ACC112 (cell line): ENCODE measurements at regions not wholly inside any gene's neighbourhood (a gene's known extent, or its start where the extent isn't known, plus 50 kb on each side); places are given as distances from the start of the nearest gene placed in this dataset.
A peak's percentile ranks its signal among the peaks of the same experiment; 100 is the strongest.

Experiments
- H2AFZ ChIP-seq: fragments of 200-600 bp; sonication (generic); one replicate; pipeline ENCODE4 v1.6.0; 2017; ENCODE audit warnings: antibody characterized with exemption, low read length; ENCODE audit not compliant: unreplicated experiment
- H3K27ac ChIP-seq: fragments of 200-600 bp; sonication (generic); 2 replicates; pipeline ENCODE4 v1.5.1; 2014; ENCODE audit warnings: low read depth, mild to moderate bottlenecking, antibody characterized with exemption, low read length, moderate library complexity
- H3K27me3 ChIP-seq: fragments of 200-600 bp; sonication (generic); 2 replicates; pipeline ENCODE4 v1.6.1; 2014; ENCODE audit warnings: mild to moderate bottlenecking, antibody characterized with exemption, low read length, moderate library complexity, mixed read lengths; ENCODE audit not compliant: insufficient read depth
- H3K36me3 ChIP-seq: fragments of 200-600 bp; sonication (generic); 2 replicates; pipeline ENCODE4 v1.6.1; 2016; ENCODE audit warnings: mild to moderate bottlenecking, antibody characterized with exemption, low read length, moderate library complexity, mixed read lengths; ENCODE audit not compliant: insufficient read depth
- H3K4me1 ChIP-seq: fragments of 200-600 bp; sonication (generic); one replicate; pipeline ENCODE4 v1.6.1; 2016; ENCODE audit warnings: low read length, mixed read lengths; ENCODE audit not compliant: insufficient read depth, unreplicated experiment, control insufficient read depth
- H3K4me3 ChIP-seq: fragments of 200-600 bp; sonication (generic); 2 replicates; pipeline ENCODE4 v1.5.1; 2014; ENCODE audit warnings: mild to moderate bottlenecking, low read depth, low read length
- H3K79me2 ChIP-seq: fragments of 200-600 bp; sonication (generic); one replicate; pipeline ENCODE4 v1.6.0; 2016; ENCODE audit warnings: low read length; ENCODE audit not compliant: control insufficient read depth, unreplicated experiment, insufficient read depth

DNA sequence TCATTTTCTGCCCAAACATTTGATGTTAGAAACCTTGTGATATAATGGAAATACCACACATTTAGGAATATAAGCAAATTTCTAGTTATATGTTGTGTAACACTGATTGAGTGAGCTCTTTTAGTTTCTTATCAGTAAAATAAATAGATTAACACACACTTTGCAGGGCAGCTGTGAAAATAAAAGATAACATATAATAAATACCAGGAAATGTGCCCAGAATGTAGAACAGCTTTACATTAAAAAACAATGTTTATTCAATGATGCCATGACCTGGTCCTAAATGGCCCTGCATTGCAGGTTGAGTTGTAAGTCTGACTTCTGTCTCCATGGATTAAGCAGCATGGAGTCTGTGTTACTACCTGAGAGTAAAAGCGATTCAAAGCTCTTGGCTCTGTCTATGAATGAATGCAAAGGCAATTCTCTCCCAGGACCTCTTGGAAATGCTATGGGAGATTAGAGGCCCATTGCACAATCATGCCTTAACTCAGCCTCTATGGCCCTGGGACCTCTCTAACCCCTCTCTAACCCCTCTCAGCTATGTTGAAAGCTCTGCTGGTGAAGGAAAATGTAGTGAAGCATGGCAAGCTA lies 296.0 kb upstream of the ACTBL2 start:
- H2AFZ ChIP-seq, result no peak overlapping the region
- no peaks in the 10 kb centered on the region for H3K79me2 ChIP-seq
- H3K27ac ChIP-seq, result no peak overlapping the region
- no peaks in the 10 kb centered on the region for H3K27me3 ChIP-seq
- no peaks in the 10 kb centered on the region for H3K36me3 ChIP-seq
- peaks cover 19% of the 10 kb centered on the region for H3K4me1 ChIP-seq
- H3K4me3 ChIP-seq, result no peak overlapping the region

DNA sequence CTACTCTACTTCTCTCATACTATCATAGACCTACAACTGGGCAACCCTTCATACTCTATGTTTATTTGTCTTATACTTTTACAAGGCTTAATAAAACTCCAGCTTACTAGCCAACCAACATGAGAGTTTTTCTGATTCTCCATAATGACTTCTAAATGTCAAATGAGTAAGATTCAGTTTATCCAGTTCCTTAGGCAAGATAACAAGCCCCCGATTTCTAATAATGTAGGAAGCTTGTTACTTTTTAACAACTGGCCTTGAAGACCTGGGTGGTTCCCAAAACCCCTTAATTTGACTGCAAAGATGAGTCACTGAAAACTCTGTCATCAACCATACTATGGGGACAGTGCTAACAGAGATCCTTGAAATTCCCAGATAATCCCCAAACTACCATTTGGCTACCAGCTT lies 294.6 kb upstream of the ACTBL2 start:
- H3K4me1 ChIP-seq, result peaks cover 14% of the 10 kb centered on the region
- no peak overlapping the region for H3K4me3 ChIP-seq
- H3K27ac ChIP-seq, result no peak overlapping the region
- no peaks in the 10 kb centered on the region for H3K27me3 ChIP-seq
- H3K36me3 ChIP-seq, result no peaks in the 10 kb centered on the region
- H3K79me2 ChIP-seq, result no peaks in the 10 kb centered on the region
- peak overlapping the region; percentile 14 for H2AFZ ChIP-seq

DNA sequence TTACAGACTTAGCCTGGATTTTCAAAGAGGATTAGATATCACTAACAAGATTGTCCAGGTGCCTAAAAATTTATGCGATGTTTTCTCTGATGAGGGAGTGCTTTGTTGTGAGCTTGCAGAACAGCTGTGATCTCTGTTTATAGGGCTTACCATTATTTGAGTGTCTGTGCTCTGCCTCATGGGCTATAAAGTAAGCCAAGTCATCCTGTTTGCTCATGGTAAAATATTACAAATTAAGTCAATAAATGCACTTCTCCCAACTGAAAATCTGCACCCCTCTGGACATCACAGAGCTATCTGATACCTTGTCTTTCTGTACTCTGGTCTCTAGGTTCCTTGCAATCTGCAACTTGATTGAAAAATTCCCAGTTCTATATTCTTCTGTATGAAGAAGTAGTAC lies 293.4 kb upstream of the ACTBL2 start:
- Histone ChIP-seq H3K27me3 (no peaks in the 10 kb centered on the region), H3K27ac (no peak overlapping the region), H3K36me3 (no peaks in the 10 kb centered on the region), H3K4me3 (no peak overlapping the region), H3K4me1 (peaks cover 14% of the 10 kb centered on the region), H3K79me2 (no peaks in the 10 kb centered on the region), H2AFZ (no peak overlapping the region)

DNA sequence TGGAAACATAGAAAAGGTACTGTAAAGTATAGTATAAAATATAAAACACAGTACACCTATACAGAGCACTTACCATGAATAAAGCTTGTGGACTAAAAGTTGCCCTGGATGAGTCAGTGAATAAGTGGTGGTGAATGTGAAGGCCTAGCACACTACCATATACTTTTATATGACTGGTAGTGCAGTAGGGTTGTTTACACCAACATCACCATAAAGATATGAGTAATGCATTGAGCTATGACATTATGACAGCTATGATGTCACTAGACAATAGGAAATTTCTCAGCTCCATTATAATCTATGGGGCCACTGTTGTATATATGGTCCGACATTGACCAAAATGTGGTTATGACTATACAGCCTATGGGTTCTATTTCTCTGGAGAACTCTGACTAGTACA lies 291.8 kb upstream of the ACTBL2 start:
- Histone ChIP-seq H3K36me3 (no peaks in the 10 kb centered on the region), H3K4me3 (no peak overlapping the region)

DNA sequence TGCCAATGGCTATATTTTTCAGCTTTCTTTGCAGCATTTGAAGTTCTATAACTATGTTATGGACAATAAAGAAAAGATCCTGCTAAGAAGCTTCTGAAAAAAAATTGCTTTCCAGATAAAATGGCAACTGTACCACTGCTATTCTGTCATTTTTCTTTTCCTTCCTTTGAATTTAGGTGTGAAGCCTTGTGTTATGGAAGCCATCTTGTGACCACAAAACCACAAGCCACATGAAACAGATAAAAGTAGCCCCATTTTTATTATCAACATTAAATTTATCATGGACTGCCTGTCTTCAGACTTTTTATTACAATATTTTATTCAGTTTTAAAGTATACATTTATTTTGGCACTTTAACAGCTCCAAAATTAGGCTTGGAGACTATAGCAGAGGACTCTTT lies 289.9 kb upstream of the ACTBL2 start:
- Histone ChIP-seq H3K27me3 (no peaks in the 10 kb centered on the region), H3K4me1 (peaks cover 4% of the 10 kb centered on the region), H3K4me3 (no peak overlapping the region), H3K27ac (no peak overlapping the region), H3K79me2 (no peaks in the 10 kb centered on the region), H3K36me3 (no peaks in the 10 kb centered on the region), H2AFZ (no peak overlapping the region)

More for the DNA sequence above, 291.8 kb upstream of the ACTBL2 start:
- H2AFZ ChIP-seq, result no peak overlapping the region
- H3K27me3 ChIP-seq, result no peaks in the 10 kb centered on the region
- peaks cover 14% of the 10 kb centered on the region for H3K4me1 ChIP-seq
- no peak overlapping the region for H3K27ac ChIP-seq
- no peaks in the 10 kb centered on the region for H3K79me2 ChIP-seq

DNA sequence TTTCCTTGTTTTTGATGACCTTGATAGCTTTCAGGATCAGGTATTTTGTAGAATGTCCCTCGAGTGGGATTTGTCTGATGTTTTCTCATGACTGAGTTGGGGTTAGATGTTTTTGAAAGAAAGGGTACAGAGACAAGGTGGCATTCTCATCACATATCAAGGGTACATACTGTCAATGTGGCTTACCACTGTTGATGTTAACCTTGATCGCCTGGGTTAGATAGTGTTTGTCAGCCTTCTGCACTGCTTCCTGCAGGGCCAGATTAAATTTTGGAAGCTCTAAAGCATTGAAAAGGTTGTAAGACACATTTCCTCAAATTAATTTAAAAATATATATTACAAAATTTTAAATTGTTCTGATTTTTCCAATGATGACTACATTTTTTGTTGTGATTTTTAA lies 287.4 kb upstream of the ACTBL2 start:
- Histone ChIP-seq H3K27me3 (no peaks in the 10 kb centered on the region), H2AFZ (no peak overlapping the region), H3K4me3 (no peak overlapping the region), H3K79me2 (no peaks in the 10 kb centered on the region), H3K4me1 (no peaks in the 10 kb centered on the region), H3K36me3 (no peaks in the 10 kb centered on the region), H3K27ac (no peak overlapping the region)

DNA sequence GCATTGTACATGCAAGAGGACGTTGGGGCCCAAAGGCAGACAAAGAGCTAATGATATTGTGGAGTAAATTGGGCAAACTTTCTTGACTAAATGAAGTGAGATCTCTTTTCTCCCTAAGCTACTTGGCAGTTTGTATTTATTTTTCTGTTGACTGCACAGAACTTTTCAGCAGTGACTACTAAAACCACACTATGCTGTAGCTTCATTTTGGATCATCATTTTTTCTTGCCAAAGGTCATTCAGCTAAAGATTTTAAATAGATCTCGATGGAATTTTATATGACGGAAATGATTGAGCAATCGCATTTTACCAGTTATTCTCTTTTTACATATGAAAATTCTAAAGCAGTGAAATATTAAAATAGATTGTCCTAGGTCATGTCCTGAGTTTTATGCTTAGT lies 286.1 kb upstream of the ACTBL2 start:
- H2AFZ ChIP-seq, result no peak overlapping the region

DNA sequence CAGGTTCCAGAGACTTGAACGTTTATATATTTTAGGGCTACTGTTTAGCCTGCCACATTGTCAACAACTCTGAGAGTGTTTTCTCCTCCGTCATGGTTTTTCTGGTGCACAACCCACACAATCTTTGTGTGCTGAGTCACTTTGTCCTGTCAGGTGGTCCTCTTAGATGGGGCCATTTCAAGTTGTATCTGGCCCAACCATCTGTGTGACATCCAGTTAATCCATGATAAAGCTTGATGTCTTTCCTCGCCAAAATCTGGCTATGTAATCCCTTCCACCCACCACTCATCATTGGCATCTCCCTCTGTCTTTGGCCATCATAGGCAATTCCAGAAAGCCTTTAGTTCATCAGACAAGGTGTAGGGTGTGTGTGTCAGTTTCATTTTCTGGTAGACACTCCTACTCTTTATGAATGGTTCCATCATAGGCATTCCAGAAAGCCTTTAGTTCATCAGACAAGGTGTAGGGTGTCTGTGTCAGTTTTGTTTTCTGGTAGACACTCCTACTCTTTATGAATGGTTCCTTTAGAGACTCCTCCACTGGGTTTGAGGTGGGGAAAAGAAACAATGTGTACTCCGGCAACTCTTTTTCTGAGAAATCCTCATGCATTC lies 282.0 kb upstream of the ACTBL2 start:
- no peaks in the 10 kb centered on the region for H3K27me3 ChIP-seq
- H3K4me1 ChIP-seq, result no peaks in the 10 kb centered on the region
- no peak overlapping the region for H3K4me3 ChIP-seq
- no peaks in the 10 kb centered on the region for H3K36me3 ChIP-seq
- no peak overlapping the region for H3K27ac ChIP-seq
- no peaks in the 10 kb centered on the region for H3K79me2 ChIP-seq
- no peak overlapping the region for H2AFZ ChIP-seq

More for the DNA sequence above, 286.1 kb upstream of the ACTBL2 start:
- no peaks in the 10 kb centered on the region for H3K4me1 ChIP-seq
- H3K79me2 ChIP-seq, result no peaks in the 10 kb centered on the region
- no peak overlapping the region for H3K27ac ChIP-seq
- H3K27me3 ChIP-seq, result no peaks in the 10 kb centered on the region
- H3K4me3 ChIP-seq, result no peak overlapping the region
- H3K36me3 ChIP-seq, result no peaks in the 10 kb centered on the region

DNA sequence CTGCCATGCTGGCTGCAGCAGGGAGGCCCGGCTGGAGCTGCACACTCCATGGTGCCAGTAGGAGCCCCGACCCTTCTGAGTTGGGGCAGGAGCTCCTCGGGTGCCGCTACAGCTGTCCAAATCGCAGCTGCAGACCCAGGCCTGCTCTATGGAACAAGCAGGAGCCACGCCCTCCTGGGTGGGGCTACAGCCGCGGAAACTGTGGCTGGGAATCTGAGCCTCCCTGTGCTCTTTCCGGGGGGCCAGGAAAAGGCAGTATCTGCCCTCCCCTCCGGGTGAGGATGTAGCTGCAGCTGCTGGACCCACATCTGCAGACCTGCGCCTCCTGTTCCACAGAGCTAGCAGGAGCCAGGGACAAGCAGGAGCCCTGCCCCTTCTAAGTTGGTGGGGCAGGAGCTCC lies 278.9 kb upstream of the ACTBL2 start:
- H3K4me3 ChIP-seq, result no peak overlapping the region
- H3K27ac ChIP-seq, result no peak overlapping the region
- H3K79me2 ChIP-seq, result no peaks in the 10 kb centered on the region
- no peaks in the 10 kb centered on the region for H3K4me1 ChIP-seq
- H2AFZ ChIP-seq, result no peak overlapping the region
- H3K27me3 ChIP-seq, result no peaks in the 10 kb centered on the region
- no peaks in the 10 kb centered on the region for H3K36me3 ChIP-seq

DNA sequence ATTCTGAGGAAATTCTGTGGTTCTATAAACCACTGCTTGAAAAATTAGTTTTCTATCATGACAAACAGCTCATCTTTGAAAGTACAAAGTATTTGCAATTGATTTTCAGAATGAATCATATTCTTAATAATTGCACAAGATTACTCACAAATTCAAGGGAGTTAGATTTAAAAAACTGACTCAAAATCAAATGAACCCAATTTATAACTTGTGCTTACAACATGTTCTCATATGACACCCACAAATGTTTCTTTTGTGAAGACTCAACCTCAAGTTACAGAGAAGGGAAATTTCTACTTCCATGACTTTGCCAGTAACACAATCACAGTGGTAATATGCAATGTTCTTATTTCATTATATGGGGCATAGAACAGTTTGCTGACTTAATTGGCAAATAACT lies 272.0 kb upstream of the ACTBL2 start:
- no peak overlapping the region for H3K4me3 ChIP-seq
- no peaks in the 10 kb centered on the region for H3K79me2 ChIP-seq
- peaks cover 4% of the 10 kb centered on the region for H3K4me1 ChIP-seq
- H2AFZ ChIP-seq, result no peak overlapping the region
- H3K36me3 ChIP-seq, result no peaks in the 10 kb centered on the region
- no peaks in the 10 kb centered on the region for H3K27me3 ChIP-seq
- H3K27ac ChIP-seq, result 0 out of 2 replicates have a peak overlapping the region, but pooled peaks have one; percentile 2

DNA sequence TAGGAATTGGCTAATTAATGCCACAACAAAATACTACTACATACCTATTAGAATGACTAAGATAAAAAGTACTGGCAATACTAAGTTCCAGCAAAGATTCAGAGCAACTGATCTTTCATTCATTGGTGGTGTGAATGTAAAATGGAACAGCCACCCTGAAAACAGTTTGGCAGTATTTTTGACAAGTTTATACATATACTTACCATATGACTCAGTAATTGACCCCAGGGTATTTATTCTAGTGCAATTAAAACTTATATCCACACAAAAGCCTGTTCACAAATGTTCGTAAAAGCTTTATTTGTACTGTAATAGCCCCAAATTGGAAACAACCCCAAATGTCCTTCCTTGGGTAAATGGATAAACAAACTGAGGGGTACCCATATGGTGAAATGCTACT lies 270.8 kb upstream of the ACTBL2 start:
- no peaks in the 10 kb centered on the region for H3K79me2 ChIP-seq
- no peaks in the 10 kb centered on the region for H3K27me3 ChIP-seq
- peaks cover 8% of the 10 kb centered on the region for H3K4me1 ChIP-seq
- no peaks in the 10 kb centered on the region for H3K36me3 ChIP-seq
- no peak overlapping the region for H3K4me3 ChIP-seq
- no peak overlapping the region for H2AFZ ChIP-seq
- H3K27ac ChIP-seq, result no peak overlapping the region
